H1 (cell line): ENCODE measurements at regions not wholly inside any gene's neighbourhood (a gene's known extent, or its start where the extent isn't known, plus 50 kb on each side); places are given as distances from the start of the nearest gene placed in this dataset.
"Not testable (repeated sequence)": the region's sequence is repeated elsewhere in the genome, so short reads cannot be mapped to it uniquely, and the experiment has no call there.

Source experiments
- CTCF ChIA-PET: fragments of 300-600 bp; sonication (Branson Sonifier 250); formaldehyde crosslinking; loops from one replicate; lab custom pipeline; 2021; ENCODE audit not compliant: partially characterized antibody; lab: Charles Lee
- POLR2A ChIA-PET: fragments of 300-600 bp; sonication (Branson Sonifier 250); formaldehyde crosslinking; loops from one replicate; lab custom pipeline; 2021; ENCODE audit warnings: inconsistent platforms; ENCODE audit not compliant: partially characterized antibody; lab: Charles Lee
- DNase-seq, 2 experiments: peaks; one replicate each; pipeline versions ENCODE4 v3.0.0 to v3.0.0-alpha.2; 2010 to 2022; ENCODE audit warnings: low spot score in 2 of 2, low read depth in 1 of 2, mixed read lengths in 1 of 2
- FAIRE-seq: peaks from 2 replicates; lab custom pipeline; 2011; peaks lifted over from hg19 to GRCh38; lab: Jason Lieb, UNC
- H2AFZ ChIP-seq: 2 replicates; pipeline ENCODE4 v1.8.1; 2012; ENCODE audit warnings: low read length, inconsistent platforms
- H2AK5ac ChIP-seq: 2 replicates; pipeline ENCODE4 v1.6.1; 2013; ENCODE audit warnings: low read depth, low read length
- H2BK120ac ChIP-seq: replicated peaks from 2 replicates; pipeline ENCODE3; 2013; ENCODE audit warnings: low read depth, low read length, inconsistent platforms
- H2BK12ac ChIP-seq: 2 replicates; pipeline ENCODE4 v1.6.1; 2013; ENCODE audit warnings: low read depth, low read length
- H2BK15ac ChIP-seq: 2 replicates; pipeline ENCODE4 v1.6.1; 2013; ENCODE audit warnings: low read length
- H2BK20ac ChIP-seq: 2 replicates; pipeline ENCODE4 v1.6.1; 2013; ENCODE audit warnings: low read length
- H2BK5ac ChIP-seq: 2 replicates; pipeline ENCODE4 v1.6.1; 2013; ENCODE audit warnings: low read depth, low read length
- H3K14ac ChIP-seq: 2 replicates; pipeline ENCODE4 v1.6.1; 2013; ENCODE audit warnings: inconsistent platforms; ENCODE audit not compliant: insufficient read length
- H3K18ac ChIP-seq: 2 replicates; pipeline ENCODE4 v1.6.1; 2013; ENCODE audit warnings: low read length; ENCODE audit errors: extremely low read depth
- H3K23ac ChIP-seq: 2 replicates; pipeline ENCODE4 v1.6.1; 2013; ENCODE audit warnings: inconsistent platforms; ENCODE audit not compliant: insufficient read length
- H3K23me2 ChIP-seq: 2 replicates; pipeline ENCODE4 v1.6.1; 2013; ENCODE audit warnings: low read depth, low read length
- H3K27ac ChIP-seq: 2 replicates; pipeline ENCODE4 v1.6.1; 2011; ENCODE audit warnings: low read depth, low read length, inconsistent platforms
- H3K27me3 ChIP-seq, 4 experiments: replicated peaks in 1 of 4; 1 replicate in 1 of 4; 2 replicates in 3 of 4; pipeline versions ENCODE4 v1.6.1 to v1.8.1; 2011 to 2013; ENCODE audit warnings: low read length in 3 of 4, mild to moderate bottlenecking in 3 of 4, inconsistent platforms in 2 of 4, mixed read lengths in 2 of 4, moderate library complexity in 1 of 4; ENCODE audit not compliant: control insufficient read depth in 3 of 4, insufficient read depth in 3 of 4; ENCODE audit errors: extremely low read depth in 1 of 4
- H3K36me3 ChIP-seq, 4 experiments: 2 replicates each; pipeline versions ENCODE4 v1.6.1 to v1.8.1; 2011 to 2013; ENCODE audit warnings: mild to moderate bottlenecking in 4 of 4, low read length in 3 of 4, moderate library complexity in 2 of 4, control low read depth in 1 of 4, inconsistent platforms in 1 of 4; ENCODE audit not compliant: insufficient read depth in 4 of 4, control insufficient read depth in 2 of 4
- H3K4ac ChIP-seq: replicated peaks from 2 replicates; pipeline ENCODE3; 2013; ENCODE audit warnings: low read length, low read depth, mixed read lengths, inconsistent platforms; ENCODE audit not compliant: insufficient read length
- H3K4me1 ChIP-seq, 4 experiments: replicated peaks in 1 of 4; 1 replicate in 1 of 4; 2 replicates in 3 of 4; pipeline versions ENCODE4 v1.6.1 to v1.8.1; 2011 to 2013; ENCODE audit warnings: low read length in 3 of 4, inconsistent platforms in 2 of 4, mixed read lengths in 1 of 4; ENCODE audit not compliant: insufficient read depth in 4 of 4, control insufficient read depth in 3 of 4
- H3K4me2 ChIP-seq, 2 experiments: 2 replicates each; pipeline versions ENCODE4 v1.6.1 to v1.8.1; 2011 to 2013; ENCODE audit warnings: low read depth in 2 of 2, low read length in 2 of 2, control low read depth in 1 of 2, inconsistent platforms in 1 of 2, mild to moderate bottlenecking in 1 of 2; ENCODE audit not compliant: insufficient read depth in 1 of 2
- H3K4me3 ChIP-seq, 4 experiments: fragments of 200-600, 300-600 bp in 1 of 4; sonication (generic), shearing (Covaris generic), sonication (Bioruptor Twin) in 1 of 4; 2 replicates each; pipeline versions ENCODE4 v1.5.1 to v1.8.1; 2011 to 2016; ENCODE audit warnings: low read length in 4 of 4, low read depth in 3 of 4, control low read depth in 2 of 4, inconsistent platforms in 2 of 4, mild to moderate bottlenecking in 2 of 4, mixed read lengths in 1 of 4, moderate library complexity in 1 of 4; ENCODE audit not compliant: insufficient read depth in 2 of 4; ENCODE audit errors: extremely low read depth in 1 of 4
- H3K56ac ChIP-seq: replicated peaks from 2 replicates; pipeline ENCODE3; 2013; ENCODE audit warnings: low read depth, mild to moderate bottlenecking, mixed read lengths, low read length, inconsistent platforms; ENCODE audit not compliant: insufficient read length
- H3K79me1 ChIP-seq: 2 replicates; pipeline ENCODE4 v1.6.1; 2013; ENCODE audit warnings: low read depth, low read length, control low read depth
- H3K79me2 ChIP-seq, 2 experiments: 2 replicates each; pipeline versions ENCODE4 v1.6.1 to v1.8.1; 2012 to 2013; ENCODE audit warnings: low read length in 2 of 2, mild to moderate bottlenecking in 2 of 2, inconsistent platforms in 1 of 2; ENCODE audit not compliant: insufficient read depth in 2 of 2, control insufficient read depth in 1 of 2
- H3K9ac ChIP-seq, 4 experiments: replicated peaks in 1 of 4; 1 replicate in 1 of 4; 2 replicates in 3 of 4; pipeline versions ENCODE4 v1.6.1 to v1.8.1; 2011 to 2013; ENCODE audit warnings: low read depth in 3 of 4, low read length in 3 of 4, control low read depth in 2 of 4, mild to moderate bottlenecking in 2 of 4, moderate library complexity in 2 of 4, inconsistent platforms in 1 of 4; ENCODE audit errors: extremely low read depth in 1 of 4
- H3K9me3 ChIP-seq, 2 experiments: 2 replicates each; pipeline versions ENCODE4 v1.6.1 to v1.8.1; 2012 to 2013; ENCODE audit warnings: mild to moderate bottlenecking in 2 of 2, moderate library complexity in 2 of 2, control low read depth in 1 of 2, inconsistent platforms in 1 of 2, low read depth in 1 of 2, low read length in 1 of 2, mixed read lengths in 1 of 2; ENCODE audit not compliant: insufficient read depth in 2 of 2
- H4K20me1 ChIP-seq, 2 experiments: replicated peaks in 1 of 2; 2 replicates each; pipeline versions ENCODE3 to v1.8.1; 2011 to 2013; ENCODE audit warnings: inconsistent platforms in 2 of 2, low read length in 2 of 2, mild to moderate bottlenecking in 1 of 2; ENCODE audit not compliant: insufficient read depth in 2 of 2, control insufficient read depth in 1 of 2
- H4K5ac ChIP-seq: 2 replicates; pipeline ENCODE4 v1.6.1; 2013; ENCODE audit warnings: low read length, low read depth, mixed read lengths, inconsistent platforms; ENCODE audit not compliant: insufficient read length
- H4K8ac ChIP-seq: 2 replicates; pipeline ENCODE4 v1.8.0; 2013; ENCODE audit warnings: mild to moderate bottlenecking, moderate library complexity, low read length, inconsistent platforms; ENCODE audit not compliant: insufficient read depth; ENCODE audit errors: extremely low read depth
- H4K91ac ChIP-seq: replicated peaks from 2 replicates; pipeline ENCODE3; 2013; ENCODE audit warnings: low read length, mixed read lengths, inconsistent platforms; ENCODE audit not compliant: insufficient read length
- WGBS, 2 experiments: shearing (Covaris generic) in 1 of 2; methylation state at CpG; one replicate each; pipeline versions ENCODE4 v1.1.6 to v1.1.7; 2013 to 2015; ENCODE audit warnings: low lambda C conversion rate in 2 of 2, mixed read lengths in 2 of 2, inconsistent platforms in 1 of 2, low coverage in 1 of 2, missing lambda C conversion rate in 1 of 2; ENCODE audit not compliant: insufficient replicate concordance in 2 of 2, insufficient coverage in 1 of 2, insufficient read length in 1 of 2; ENCODE audit errors: extremely low coverage in 1 of 2, missing lambda C conversion rate in 1 of 2; 5-methylcytosine and 5-hydroxymethylcytosine counted together

- H3K79me2 ChIP-seq, H3K27ac ChIP-seq, H4K5ac ChIP-seq, H3K36me3 ChIP-seq, H2BK20ac ChIP-seq, H2BK12ac ChIP-seq, H3K4me3 ChIP-seq, H2AFZ ChIP-seq, H2AK5ac ChIP-seq, DNase-seq, H4K91ac ChIP-seq, H3K23me2 ChIP-seq, H3K9ac ChIP-seq, H3K9me3 ChIP-seq, H3K79me1 ChIP-seq, H3K4me2 ChIP-seq, H2BK120ac ChIP-seq, POLR2A ChIA-PET, H3K4me1 ChIP-seq, H3K18ac ChIP-seq, H4K20me1 ChIP-seq, H3K14ac ChIP-seq, H3K27me3 ChIP-seq, H2BK15ac ChIP-seq, FAIRE-seq, H3K23ac ChIP-seq, H3K56ac ChIP-seq, H4K8ac ChIP-seq, H3K4ac ChIP-seq, CTCF ChIA-PET, H2BK5ac ChIP-seq: not testable (repeated sequence)
- no CpG with 5 or more reads among the region's 3 CpGs for WGBS, 2 experiments
These were observed 408.0 kb downstream of the CDY2B start for GRCh38 chrY:17472068-17472467.

- H3K79me1 ChIP-seq, H3K23me2 ChIP-seq, H3K9ac ChIP-seq, H3K4me1 ChIP-seq, H3K9me3 ChIP-seq, H3K4ac ChIP-seq, POLR2A ChIA-PET, H3K18ac ChIP-seq, H2BK12ac ChIP-seq, H3K14ac ChIP-seq, H2AFZ ChIP-seq, H3K27me3 ChIP-seq, FAIRE-seq, H2AK5ac ChIP-seq, H4K20me1 ChIP-seq, CTCF ChIA-PET, H4K8ac ChIP-seq, H2BK120ac ChIP-seq, H4K91ac ChIP-seq, H3K79me2 ChIP-seq, H2BK15ac ChIP-seq, H4K5ac ChIP-seq, DNase-seq, H3K36me3 ChIP-seq, H2BK5ac ChIP-seq, H3K56ac ChIP-seq, H3K4me3 ChIP-seq, H3K27ac ChIP-seq, H2BK20ac ChIP-seq, H3K23ac ChIP-seq, H3K4me2 ChIP-seq: not testable (repeated sequence)
- WGBS, 2 experiments = no CpG with 5 or more reads among the region's 11 CpGs
These were observed 420.3 kb downstream of the CDY2B start for GRCh38 chrY:17459753-17460152.
